Suppressor macrophage treated with lipopolysaccharide for 4 hours (primary cell): ENCODE measurements at regions not wholly inside any gene's neighbourhood (a gene's known extent, or its start where the extent isn't known, plus 50 kb on each side); places are given as distances from the start of the nearest gene placed in this dataset.

ENCODE experiments used
- DNase-seq: peaks from one replicate; pipeline ENCODE4 v3.0.0-alpha.2; 2020

DNA sequence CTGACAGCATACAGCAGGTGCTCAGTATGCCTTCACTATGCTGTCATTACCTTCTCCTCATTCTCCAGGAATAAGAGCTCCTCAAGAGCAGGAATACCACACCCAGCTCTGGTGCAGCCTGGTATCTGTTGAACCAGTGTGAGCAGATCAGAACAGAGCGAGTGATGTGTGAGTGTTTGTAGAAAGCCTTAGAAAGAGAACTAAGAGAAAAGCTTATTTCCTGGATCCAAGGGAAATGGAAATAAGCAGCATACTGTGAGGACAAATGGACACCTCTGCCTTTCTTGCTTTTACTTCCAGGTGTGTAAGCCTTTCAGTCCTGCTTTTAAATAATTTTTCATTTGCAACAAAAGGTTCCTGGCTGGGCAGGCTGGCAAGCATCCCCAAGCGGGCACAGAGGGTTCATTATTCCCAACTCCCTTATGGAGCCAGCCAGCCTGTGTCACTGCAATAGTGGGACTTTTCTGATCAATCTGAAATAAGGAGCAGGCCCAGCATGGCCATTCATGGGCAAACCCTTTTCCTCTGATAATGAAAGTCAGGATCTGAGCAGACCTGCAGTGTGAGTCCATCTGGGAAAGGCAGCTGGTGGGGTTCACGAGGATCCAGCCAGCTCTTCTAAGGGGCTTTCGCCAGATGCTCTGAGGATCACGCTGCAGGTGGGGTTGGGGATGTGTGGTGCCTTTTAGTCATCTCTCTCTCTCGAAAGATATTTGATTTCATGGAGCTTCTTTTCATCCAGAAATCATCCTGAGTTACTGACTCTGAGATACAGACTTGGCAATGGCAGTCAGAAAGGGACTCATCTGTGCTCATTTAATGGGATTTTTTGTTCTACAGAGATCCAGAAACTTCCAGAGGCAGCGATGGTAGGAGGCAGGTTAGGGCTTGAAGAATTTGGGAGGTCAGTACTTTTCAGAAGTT is 594.9 kb upstream of the CFAP20DC start:
- no peak for DNase-seq

DNA sequence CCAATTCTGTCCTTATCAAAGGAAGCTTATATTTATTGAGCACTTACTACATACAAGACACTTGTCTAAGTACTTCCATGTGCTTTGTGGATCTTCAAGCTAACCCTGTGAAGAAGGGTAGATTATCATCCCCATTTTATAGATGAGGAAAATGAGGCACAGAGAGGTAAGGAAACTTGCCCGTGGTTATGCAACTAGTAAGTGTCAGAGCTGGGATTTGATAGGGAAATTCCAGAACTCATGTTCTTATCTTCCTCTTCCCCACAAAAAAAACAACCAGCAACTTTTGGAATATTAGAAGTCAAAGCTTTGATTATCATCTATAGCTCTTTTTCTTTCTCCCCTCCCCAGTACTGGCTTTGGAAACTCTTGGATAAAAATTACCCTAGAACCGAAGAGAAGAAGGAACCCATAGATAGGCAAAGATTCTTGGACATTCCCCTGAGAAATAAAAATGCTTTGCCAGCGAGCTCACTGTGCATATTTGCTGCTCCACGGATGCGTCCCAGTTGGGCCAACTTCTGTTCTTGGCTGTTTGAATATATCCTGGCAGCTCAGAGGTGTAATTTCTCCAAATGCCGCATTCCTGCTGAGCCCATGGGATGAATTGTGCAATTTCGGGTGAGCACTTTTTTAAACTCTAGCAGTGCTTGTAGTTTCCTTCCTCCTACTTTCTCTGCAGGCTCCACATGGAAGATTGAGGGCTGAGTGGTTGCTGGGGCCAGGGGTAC is 591.5 kb upstream of the CFAP20DC start:
- no peak for DNase-seq

DNA sequence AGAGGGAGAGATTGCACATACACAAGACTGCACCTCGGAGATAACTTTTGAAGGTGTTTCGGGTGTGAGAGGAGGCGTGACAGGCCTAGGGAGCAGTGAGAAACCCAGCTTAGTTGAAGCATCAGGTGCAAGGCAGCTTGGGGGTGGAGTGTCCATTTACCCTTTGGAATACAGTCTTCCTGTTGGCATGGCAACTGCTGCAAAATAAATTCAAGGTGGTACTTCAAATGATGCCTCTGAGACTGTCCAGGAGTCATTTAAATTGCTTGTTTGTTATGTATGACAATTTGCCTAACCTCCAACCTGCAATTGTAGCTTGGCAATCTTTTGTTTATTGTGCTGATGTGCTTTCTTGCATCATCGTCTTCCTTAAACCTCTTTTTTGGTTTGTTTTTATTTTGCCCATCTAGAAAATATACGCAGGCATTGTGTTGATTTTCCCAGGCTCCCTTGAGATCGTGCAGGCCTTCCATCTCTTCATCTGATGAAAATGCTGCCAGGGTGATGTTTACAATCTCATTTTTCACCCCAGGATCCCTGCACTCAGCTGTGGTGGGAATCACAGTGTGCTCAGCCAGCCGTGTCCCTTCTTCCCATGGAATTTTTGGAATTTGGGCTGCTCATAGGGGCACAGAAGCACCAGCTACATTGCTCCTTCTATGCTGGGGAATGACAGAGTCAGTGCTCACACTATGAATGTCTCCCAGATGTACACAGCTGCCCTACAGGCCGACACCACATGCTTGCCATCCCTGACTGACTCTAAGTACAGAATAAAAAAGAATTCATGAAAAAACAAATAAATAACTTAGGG is 583.1 kb upstream of the CFAP20DC start:
- no peak for DNase-seq

DNA sequence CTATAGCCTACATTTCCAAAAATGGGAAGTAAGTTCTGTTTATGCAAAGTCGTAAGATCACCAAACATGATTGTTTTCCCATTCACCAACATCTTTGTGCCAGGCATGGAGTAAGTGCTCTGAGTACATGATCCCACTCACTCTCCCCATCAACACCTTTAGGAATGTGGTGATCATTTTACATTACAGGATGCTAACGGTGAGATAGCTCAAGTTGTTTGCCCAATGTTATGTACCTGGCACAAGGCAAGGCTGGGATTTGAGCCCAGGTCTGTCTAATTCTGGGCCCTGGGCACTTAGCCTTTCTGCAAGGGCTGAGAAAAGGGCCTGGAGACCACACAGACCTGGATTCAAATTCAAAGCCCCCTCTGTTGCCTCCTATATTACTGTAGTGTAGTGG is 581.7 kb upstream of the CFAP20DC start:
- DNase-seq, result no peak

DNA sequence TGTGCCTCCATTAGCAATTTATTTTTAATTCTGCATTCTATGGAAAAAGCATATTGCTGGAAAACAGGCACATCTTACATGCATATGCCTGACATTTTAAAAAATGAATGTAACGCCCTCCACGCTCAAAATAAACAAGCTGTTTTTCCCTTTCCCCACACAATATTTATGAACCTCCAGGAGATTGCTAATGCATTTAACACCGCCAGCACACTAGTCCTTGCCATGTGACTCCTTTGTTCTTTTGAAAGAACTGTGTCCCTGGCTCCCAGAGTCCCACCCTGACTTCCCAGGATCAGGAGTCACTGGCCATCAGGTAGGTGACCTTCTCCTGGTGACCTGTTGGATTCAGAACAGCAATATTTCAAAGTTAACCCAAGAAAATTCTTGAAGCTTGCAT is 571.2 kb upstream of the CFAP20DC start:
- DNase-seq, result no peak

DNA sequence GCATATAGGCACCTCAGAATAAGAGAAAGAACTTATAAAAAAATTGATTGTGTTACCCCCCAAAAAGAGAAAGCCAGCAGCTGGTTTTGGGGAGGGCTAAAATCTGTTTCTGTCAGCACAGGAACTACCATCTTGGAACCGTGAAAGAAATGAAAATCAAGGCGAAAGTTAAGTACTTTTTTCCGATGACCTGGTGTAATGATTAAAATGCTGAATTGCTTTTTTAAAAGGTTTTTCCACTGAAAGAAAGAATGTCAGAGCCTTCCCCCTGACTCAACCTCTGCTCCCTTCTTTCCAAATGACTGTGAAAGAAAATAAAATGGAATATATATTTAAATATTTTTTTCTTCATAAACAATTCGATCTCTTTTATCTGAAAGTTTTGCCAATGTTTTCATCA is 570.5 kb upstream of the CFAP20DC start:
- no peak for DNase-seq

DNA sequence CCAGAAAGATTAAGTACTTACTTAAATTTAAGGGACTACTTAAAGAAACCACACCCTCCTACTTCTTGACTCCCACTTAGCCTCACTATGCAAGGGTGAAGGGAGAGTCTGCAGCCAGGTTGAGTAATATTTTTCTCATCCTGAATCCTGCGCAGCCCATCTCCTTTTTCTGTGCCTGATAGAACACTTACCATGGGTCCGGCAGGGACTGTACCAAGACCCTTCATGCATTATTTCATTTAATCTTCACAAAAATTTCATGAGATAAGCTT is 562.6 kb upstream of the CFAP20DC start:
- no peak for DNase-seq

DNA sequence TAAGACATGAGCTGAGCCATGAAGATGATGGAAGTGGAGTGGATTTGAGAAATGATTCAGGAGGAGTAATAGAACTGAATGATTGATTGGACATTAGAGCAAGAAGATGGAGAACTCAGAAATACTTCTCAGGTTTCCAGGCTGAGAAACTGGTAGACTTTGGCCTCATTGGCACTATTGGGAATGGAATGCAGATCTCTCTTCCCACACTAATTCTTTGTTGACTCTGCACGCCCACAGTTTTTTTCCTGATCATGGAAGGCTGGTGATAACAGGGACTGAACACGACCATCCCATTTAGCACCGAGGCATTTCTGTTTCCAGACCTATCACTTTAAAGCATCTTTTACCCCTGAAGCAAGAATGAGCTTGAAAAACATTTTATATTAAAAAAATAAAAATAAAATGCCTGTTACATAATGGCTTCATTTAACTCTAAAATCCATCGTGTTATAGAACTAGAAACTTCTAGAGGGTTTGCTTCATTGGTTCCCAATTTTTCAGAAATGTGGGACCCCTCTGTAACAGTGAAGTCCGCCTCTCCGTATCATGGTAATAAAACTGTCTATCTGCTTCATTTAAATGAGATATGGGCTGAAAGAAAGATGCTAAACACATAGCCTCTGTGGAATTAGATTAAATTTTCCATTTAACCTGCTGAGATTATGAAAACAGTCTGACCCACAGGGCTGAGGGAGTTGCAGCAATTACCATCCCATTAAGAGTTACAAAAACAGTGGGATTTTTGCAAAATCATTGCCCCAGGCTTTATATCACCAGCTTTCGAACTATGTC is 562.0 kb upstream of the CFAP20DC start:
- no peak for DNase-seq

DNA sequence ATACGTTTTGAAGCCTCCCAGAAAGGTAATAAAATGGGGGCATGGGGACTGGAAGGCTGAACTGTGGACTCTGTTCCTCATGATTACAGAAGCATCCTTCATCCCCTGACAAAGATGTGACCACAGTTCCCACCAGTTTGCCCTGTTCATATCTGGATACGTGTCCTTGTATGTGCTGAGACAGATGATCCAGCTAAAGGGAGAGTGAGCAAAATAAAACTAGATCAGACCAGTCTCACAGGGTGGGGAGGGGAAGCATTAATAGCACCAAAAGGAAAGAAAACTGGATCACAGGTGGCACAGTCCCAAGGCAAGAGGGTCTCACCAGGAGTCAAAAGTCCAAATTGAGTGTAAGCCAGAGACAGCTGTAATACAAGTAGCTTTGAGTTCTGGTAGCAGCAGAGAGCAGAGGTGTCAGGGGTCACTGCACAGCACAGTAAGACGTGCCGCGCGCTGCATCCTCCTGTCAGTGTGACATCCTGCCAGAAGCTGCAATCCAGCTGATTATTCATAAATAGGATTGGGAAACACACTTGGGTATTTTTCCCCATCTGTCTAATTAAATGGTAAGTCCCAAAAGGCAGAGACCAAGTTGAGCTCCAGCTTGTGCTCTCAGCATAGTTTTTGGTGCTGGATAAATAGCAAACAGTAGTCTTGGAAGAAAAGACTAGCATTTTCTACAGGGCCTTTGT is 560.0 kb upstream of the CFAP20DC start:
- no peak for DNase-seq

DNA sequence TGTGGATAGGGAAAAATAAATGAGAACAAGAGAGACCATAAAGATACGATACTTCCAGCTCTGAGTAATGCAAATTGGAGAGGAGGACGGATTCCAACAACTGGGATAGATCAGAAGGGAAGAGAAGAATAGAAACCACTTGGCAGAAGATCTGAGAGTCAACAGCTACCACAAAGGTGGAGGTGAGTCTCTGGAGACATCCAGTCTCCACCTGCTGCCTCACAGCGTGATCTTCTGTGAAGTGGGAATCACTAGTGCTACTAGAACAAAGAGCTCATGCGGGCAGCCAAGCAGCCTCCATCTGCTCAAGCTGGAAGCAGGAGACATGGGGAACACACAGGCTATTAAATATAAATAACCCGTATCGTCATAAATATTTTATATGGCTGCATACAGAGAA is 558.5 kb upstream of the CFAP20DC start:
- DNase-seq, result no peak

DNA sequence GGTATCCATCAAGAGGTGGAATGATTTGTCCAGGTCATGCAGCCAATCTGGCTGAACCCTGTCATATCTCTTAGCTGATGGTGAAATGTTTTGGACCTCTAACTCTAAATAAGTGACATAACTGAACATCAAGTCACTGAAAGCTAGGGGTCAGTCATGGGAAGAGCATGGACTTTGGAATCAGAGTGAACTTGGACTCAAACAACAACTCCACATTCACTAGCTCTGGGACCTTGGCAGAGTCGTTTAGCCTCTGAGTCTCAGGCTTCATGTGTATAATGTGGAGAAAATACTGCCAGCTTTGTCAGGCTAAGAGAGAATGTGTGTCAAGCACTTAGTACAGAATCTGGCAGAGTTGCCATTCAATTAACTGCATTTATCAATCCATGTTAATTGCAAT is 557.8 kb upstream of the CFAP20DC start:
- no peak for DNase-seq

DNA sequence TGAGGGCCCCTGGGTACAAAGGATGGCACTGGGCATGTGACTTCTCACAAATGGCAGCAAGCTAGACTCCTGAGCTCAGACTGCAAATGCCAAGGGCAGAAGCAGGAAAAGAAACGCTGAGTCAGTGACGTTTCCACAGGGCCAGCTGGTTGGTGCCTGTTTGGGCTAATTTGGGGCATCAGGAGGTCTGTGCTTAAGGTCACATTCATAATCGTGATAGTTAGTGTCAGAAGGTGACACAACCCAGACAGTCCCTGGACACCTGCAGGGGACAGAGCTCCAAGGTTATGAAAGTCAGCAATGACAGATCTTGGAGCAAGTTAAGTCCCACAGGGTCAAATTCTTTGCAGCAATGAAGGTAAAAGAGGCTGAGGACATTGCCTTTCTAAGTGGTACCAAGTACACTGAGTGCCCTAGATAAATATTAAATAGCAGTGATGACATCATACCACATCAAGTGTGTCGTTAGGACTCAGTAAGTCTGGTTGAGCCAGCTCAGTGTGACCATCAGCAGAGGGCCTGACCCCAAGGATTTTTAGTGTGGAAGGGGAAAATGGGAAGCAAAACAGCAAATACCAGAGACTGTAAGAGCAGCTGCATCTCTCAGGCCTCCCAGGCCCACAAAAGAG is 556.9 kb upstream of the CFAP20DC start:
- DNase-seq, result no peak

DNA sequence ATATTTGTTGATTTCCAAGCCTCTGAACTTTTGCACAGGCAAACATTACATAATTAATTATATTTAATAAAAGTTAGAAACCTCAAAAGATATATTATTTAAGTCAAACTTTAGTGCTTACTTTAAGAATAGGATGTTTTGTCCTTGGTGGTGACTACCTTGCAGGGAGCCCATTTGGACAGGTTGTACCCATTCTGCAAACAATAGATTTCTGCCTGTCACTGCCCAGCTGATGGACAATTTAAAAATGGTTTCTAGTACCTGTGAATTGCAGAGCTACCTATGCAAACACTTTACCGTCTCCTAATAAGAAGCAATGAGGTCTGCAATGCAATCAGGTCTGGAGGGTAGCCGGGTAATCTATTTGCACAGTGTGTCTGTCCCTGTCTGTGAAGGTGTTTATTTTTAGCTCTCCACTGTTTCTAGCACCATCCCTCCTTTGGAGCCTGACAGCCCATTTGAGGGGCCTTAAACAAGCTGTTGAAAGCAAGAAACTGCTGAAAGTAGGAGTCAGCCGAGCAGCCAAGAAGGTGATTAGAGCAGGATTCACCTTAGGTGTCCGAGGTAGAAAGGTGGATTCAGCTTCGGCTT is 556.2 kb upstream of the CFAP20DC start:
- DNase-seq, result no peak

DNA sequence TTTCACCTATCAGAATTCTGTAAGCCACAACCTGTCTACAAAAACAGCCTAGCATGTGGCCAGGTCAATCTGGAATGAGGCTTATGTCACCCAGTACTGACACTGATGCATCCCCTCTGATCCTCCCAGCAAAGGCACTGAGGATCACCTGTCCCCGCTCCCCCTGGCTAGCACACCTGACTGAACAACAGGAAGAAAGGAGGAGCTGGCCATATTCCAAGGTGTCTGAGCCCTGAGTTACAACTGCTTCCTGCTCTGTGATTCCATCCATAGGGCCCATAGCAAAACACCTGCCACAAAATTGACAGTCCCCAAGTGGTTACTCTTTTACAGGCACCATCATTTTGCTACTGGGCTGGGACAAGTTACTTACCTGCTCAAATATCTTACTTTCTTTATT is 555.5 kb upstream of the CFAP20DC start:
- DNase-seq, result no peak

DNA sequence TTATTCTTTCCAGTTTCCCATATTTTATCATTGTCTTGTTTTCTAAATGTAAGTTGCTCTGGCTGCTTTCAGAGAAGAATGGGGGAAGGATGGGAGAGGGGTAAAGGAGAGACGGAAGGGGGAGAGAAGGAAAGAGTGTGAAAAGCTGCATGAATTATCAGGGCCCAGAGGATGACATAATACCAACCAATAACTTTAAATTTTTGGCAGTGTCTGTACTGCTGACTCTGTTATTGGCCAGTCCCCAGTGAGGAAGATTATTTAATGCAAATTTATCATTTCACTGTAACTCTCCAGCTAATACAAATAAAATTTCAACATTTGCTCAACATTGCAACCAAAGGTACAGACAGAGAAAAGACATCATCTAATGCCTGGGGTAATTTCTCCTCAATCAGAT is 551.7 kb upstream of the CFAP20DC start:
- DNase-seq, result no peak

DNA sequence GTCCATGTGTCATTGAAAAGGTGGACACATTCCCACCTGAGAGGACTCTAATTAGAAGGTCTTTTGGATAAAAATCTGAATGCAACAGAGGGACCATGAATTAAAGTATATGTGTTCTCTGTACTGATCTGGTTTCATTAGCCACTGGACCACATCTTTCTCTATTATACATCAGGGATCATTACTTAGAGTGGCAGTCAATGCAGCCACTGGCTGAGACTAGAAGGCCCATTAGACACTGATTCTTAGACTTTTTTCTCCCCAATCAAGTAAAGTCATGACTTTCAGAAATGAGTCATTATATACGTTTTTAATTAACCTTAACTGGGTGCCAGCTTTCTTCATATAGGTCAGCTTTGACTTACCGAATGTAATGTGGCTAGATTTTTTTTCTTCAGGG is 550.8 kb upstream of the CFAP20DC start:
- DNase-seq, result no peak

DNA sequence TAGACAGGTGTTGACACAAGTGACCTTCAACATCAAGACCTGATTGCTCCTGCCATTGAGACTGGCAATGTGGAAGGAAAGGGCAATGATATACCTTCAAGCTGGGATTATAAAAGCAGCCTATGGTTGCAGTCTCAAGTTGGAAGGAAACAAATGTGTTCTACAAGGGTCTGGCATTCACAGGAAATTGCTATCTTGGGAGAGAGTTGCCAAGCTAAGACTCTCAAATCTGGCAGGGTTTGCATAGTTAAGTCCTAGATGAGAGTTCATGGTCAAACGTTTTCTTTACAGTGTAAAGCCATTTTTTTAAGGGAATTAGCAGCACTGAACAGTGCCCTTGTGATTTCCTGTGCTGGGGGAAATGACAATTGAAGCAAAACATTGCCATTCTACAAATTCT is 546.9 kb upstream of the CFAP20DC start:
- no peak for DNase-seq

DNA sequence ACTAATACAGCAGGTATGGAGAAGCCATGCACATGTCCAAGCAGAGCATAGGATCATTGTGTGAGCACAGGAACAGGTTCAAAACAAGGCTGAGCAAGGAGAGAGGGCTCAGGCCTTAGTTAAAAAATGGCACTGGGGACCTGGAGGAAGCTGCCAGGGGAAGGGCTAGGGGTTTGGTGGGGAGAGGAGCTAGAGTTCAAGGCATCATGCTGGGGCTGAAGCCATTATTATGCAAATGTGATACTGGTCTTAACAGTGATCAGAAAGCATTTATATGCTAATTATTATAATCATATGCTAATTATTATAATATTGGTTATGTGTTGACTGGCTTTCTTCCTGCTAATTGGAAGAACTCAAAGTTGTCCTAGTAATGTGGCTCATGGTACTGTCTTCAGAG is 546.0 kb upstream of the CFAP20DC start:
- DNase-seq, result no peak

DNA sequence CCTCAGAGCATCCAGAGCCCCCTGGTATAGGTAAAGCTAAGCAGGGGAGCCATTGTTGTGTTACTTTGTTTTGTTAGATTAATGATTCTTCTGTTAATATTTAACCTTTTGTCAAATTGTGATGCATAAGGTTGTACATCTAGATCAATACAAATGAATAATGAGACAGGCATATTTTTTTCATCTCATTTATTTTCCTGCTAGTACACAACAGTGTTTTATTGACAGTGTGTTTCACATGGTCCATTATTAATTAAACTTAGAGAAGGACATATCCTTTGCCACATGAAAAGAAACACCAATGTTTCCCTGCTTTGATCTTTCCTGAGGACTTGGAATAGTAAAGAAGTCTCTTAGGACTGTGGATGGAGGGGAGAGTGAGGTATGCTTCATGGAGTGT is 543.6 kb upstream of the CFAP20DC start:
- DNase-seq, result no peak

DNA sequence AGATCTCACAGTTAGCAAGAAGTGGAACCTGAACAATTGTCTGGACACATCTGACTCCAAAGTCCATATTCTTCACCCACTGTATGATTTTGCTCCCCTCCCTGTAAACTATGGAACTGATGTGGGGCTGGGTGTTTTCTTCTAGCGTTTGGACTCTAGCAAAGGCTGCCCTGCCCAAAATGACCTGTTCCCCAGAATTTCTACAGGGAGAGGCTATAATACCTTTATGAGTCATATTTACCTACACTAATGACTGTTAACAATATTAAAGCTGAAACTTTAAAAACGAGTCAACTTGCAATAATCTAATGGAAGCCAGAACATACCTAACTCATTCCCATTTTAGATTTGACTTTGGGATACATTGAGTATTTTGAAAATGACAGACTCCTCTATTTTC is 531.2 kb upstream of the CFAP20DC start:
- DNase-seq, result no peak

DNA sequence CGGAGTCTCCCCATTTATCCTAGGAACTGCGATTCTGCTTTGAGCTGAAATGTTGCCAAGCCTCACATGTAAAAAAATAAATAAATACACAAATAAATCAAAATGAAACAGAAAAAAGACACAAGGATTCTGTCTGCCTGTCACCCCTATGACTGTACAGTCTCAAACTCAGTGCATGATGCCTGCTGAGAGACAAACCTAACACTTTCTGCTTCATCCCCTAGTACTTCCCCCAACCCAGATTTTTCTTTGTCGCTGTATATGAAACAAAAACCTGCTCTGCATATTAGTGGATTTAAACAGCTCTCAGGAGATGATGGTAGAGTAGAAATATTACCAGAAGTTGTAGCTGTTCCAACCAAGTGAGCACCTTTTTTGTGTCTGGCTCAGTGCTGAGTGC is 530.7 kb upstream of the CFAP20DC start:
- DNase-seq, result no peak
